ENCODE measurements at regions not wholly inside any gene's neighbourhood (a gene's known extent, or its start where the extent isn't known, plus 50 kb on each side); places are given as distances from the start of the nearest gene placed in this dataset.

- Histone ChIP-seq H3K4me2 (peak overlapping the region; percentile 75), H3K36me3 (replicated peaks; ENCODE audit: insufficient read depth, low read depth) (no peaks in the 10 kb centered on the region), H3K9me2 (replicated peaks; ENCODE audit: insufficient read depth) (no peaks in the 10 kb centered on the region), H3K27ac (peak overlapping the region; percentile 77), H3K4me1 (ENCODE audit: insufficient read depth) (peaks cover 63% of the 10 kb centered on the region), H3K79me2 (peaks cover 62% of the 10 kb centered on the region), H3K9me3 (ENCODE audit: low read depth) (no peaks in the 10 kb centered on the region), H3K4me3 (no peak overlapping the region), H4K20me1 (ENCODE audit: insufficient read depth, poor library complexity, severe bottlenecking) (no peaks in the 10 kb centered on the region), H2AFZ (no peak overlapping the region), H3K27me3 (no peaks in the 10 kb centered on the region)
- 24% methylated on average over 27 of the region's 31 CpGs for WGBS (ENCODE audit: low lambda C conversion rate, missing lambda C conversion rate)
- TF ChIP-seq EZH2 (IDR thresholded peaks at IDR 0.05; ENCODE audit: borderline replicate concordance) (no peak), CTCF (IDR thresholded peaks at IDR 0.05; ENCODE audit: poor library complexity) (no peak), EZH2phosphoT487 (IDR thresholded peaks at IDR 0.05; ENCODE audit: low read depth, severe bottlenecking, unreplicated experiment) (no peak)
- DNase-seq (ENCODE audit: low spot score) = peak; percentile 81
Observed at GRCh38 chr16:85206472-85207356, 94.4 kb upstream of the CIBAR2 start.

GRCh38 chr16:85207357-85207921 is 95.2 kb upstream of the CIBAR2 start:
- Histone ChIP-seq H3K79me2 (peaks cover 65% of the 10 kb centered on the region), H4K20me1 (ENCODE audit: insufficient read depth, poor library complexity, severe bottlenecking) (no peaks in the 10 kb centered on the region), H3K9me3 (ENCODE audit: low read depth) (no peaks in the 10 kb centered on the region), H3K4me3 (no peak overlapping the region), H2AFZ (no peak overlapping the region), H3K27me3 (no peaks in the 10 kb centered on the region), H3K4me1 (ENCODE audit: insufficient read depth) (peaks cover 63% of the 10 kb centered on the region), H3K36me3 (replicated peaks; ENCODE audit: insufficient read depth, low read depth) (no peaks in the 10 kb centered on the region), H3K27ac (peak overlapping the region; percentile 77), H3K4me2 (peak overlapping the region; percentile 75), H3K9me2 (replicated peaks; ENCODE audit: insufficient read depth) (no peaks in the 10 kb centered on the region)
- DNase-seq (ENCODE audit: low spot score) = no peak
- TF ChIP-seq EZH2phosphoT487 (IDR thresholded peaks at IDR 0.05; ENCODE audit: low read depth, severe bottlenecking, unreplicated experiment) (no peak), CTCF (IDR thresholded peaks at IDR 0.05; ENCODE audit: poor library complexity) (no peak), EZH2 (IDR thresholded peaks at IDR 0.05; ENCODE audit: borderline replicate concordance) (no peak)
- WGBS (ENCODE audit: low lambda C conversion rate, missing lambda C conversion rate) = 72% methylated on average over 22 of the region's 24 CpGs

GRCh38 chr16:85208181-85208580 is 95.9 kb upstream of the CIBAR2 start:
- H3K36me3 ChIP-seq (replicated peaks; ENCODE audit: insufficient read depth, low read depth) = no peaks in the 10 kb centered on the region
- peaks cover 67% of the 10 kb centered on the region for H3K79me2 ChIP-seq
- TF ChIP-seq EZH2 (IDR thresholded peaks at IDR 0.05; ENCODE audit: borderline replicate concordance) (no peak), CTCF (IDR thresholded peaks at IDR 0.05; ENCODE audit: poor library complexity) (no peak), EZH2phosphoT487 (IDR thresholded peaks at IDR 0.05; ENCODE audit: low read depth, severe bottlenecking, unreplicated experiment) (no peak)
- H4K20me1 ChIP-seq (ENCODE audit: insufficient read depth, poor library complexity, severe bottlenecking) = no peaks in the 10 kb centered on the region
- H2AFZ ChIP-seq = no peak overlapping the region
- H3K27ac ChIP-seq = no peak overlapping the region
- H3K27me3 ChIP-seq = no peaks in the 10 kb centered on the region
- H3K9me3 ChIP-seq (ENCODE audit: low read depth) = no peaks in the 10 kb centered on the region
- H3K9me2 ChIP-seq (replicated peaks; ENCODE audit: insufficient read depth) = no peaks in the 10 kb centered on the region
- DNase-seq (ENCODE audit: low spot score) = no peak
- H3K4me2 ChIP-seq = no peak overlapping the region
- WGBS (ENCODE audit: low lambda C conversion rate, missing lambda C conversion rate) = 91% methylated on average over 17 of the region's 17 CpGs
- peaks cover 64% of the 10 kb centered on the region for H3K4me1 ChIP-seq (ENCODE audit: insufficient read depth)
- no peak overlapping the region for H3K4me3 ChIP-seq

All from hepatocyte (in vitro differentiated cells).